Activated naive CD8-positive, alpha-beta T cell treated with anti-CD3 and anti-CD28 coated beads, Interleukin-2, amount 10 ng/mL, durations not matched to agents 7 days and 5 days (primary cell): ENCODE measurements at regions not wholly inside any gene's neighbourhood (a gene's known extent, or its start where the extent isn't known, plus 50 kb on each side); places are given as distances from the start of the nearest gene placed in this dataset.

Experiments
- ATAC-seq: fragments of 150-1000 bp; cut with Tn5 transposase; one replicate; pipeline ENCODE4 v1.10.0; 2021; ENCODE audit warnings: low read depth, moderate library complexity
- POLR2A ChIA-PET: fragments of 350-600 bp; sonication (Branson Sonifier 250); formaldehyde crosslinking; loops from one replicate; lab custom pipeline; 2021; ENCODE audit warnings: antibody characterized with exemption; lab: Charles Lee
- DNase-seq: peaks from one replicate; pipeline ENCODE4 v3.0.0; 2021
- H3K27ac Mint-ChIP-seq: one replicate; pipeline ENCODE4 v1.8.0; 2022; ENCODE audit warnings: mild to moderate bottlenecking, mixed read lengths
- H3K27me3 Mint-ChIP-seq: one replicate; pipeline ENCODE4 v1.8.0; 2022; ENCODE audit warnings: mild to moderate bottlenecking, moderate library complexity, mixed read lengths
- H3K36me3 Mint-ChIP-seq: one replicate; pipeline ENCODE4 v1.8.0; 2021; ENCODE audit warnings: mild to moderate bottlenecking, mixed read lengths
- H3K4me1 Mint-ChIP-seq: one replicate; pipeline ENCODE4 v1.8.0; 2021; ENCODE audit warnings: mixed read lengths
- H3K4me3 Mint-ChIP-seq: one replicate; pipeline ENCODE4 v1.8.0; 2022; ENCODE audit warnings: mild to moderate bottlenecking, moderate library complexity, mixed read lengths
- H3K9me3 Mint-ChIP-seq: one replicate; pipeline ENCODE4 v1.8.0; 2021; ENCODE audit warnings: mixed read lengths

DNA sequence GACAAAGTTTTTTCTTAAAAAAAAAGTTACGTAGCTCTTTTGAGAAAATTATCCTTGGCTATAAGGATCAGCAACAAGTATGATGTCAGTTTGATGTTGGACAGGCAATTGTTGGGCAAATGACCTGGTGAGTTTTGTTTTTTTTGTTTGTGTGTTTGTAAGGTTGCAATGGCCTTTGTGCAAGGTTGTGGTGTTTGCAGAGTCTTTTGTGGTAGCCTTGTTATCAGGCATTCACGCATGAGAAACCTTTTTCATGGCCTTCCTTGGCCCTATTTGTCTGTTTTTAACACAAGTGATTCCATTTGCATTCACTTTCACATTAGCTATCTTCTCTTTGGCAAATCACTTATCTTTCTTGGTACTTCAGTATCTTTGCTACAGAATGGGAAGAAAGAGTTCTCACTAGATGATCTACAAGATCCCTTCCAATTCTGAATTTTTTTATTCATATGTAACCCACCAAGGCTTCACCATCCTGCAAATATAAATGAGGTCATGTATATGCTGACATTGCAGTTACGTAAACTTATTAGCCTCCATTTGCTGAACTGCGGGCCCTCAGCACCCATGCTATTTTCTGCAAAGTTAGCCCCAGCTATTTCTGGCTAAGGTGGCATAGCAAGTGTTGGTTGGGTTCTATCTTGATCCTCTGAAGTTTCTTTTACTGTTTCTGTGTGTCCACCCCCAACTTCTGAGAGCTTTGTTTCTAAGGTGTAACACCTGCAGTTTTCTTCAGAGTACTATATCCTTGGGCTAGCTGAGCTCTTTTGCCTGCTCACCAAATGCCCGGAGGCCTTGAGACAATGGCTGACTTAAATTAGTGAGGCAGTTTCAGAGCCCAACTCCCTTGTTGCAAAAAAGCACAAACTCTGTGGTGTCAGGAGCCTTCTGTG is 667.1 kb downstream of the IRS1 start:
- Mint-ChIP-seq H3K36me3 (no peaks in the 10 kb centered on the region), H3K9me3 (no peaks in the 10 kb centered on the region), H3K4me1 (no peaks in the 10 kb centered on the region), H3K4me3 (no peak overlapping the region), H3K27me3 (no peaks in the 10 kb centered on the region), H3K27ac (no peak overlapping the region)
- no peak for DNase-seq
- POLR2A ChIA-PET: no interaction called here
- ATAC-seq: no peak

DNA sequence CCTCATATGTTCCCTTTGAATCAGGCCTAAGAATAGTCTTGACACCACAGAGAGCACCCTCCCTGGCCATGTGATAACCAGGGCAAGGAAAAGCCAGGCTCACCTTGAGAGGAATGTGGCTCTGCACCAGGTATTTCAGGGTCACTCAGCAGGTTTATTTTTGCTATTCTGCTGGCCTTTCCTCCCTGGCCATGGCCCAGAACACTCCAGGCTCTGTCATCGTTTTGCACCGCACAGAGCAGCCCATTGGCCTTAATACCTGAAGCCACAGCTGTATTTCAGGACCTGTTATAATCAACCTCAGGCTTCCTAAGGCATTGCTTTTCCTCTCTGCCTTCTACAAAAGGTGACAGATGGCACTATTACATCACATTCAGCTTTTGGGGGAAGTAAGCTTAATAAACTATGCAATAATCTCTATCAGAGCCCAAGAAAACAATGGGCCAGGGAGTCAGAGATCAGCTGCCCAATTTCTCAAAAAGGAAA is 668.3 kb downstream of the IRS1 start:
- Mint-ChIP-seq H3K27me3 (no peaks in the 10 kb centered on the region), H3K9me3 (no peaks in the 10 kb centered on the region)
- POLR2A ChIA-PET: no interaction called here

GRCh38 chr2:226130192-226130591 is 669.4 kb downstream of the IRS1 start:
- Mint-ChIP-seq H3K9me3 (no peaks in the 10 kb centered on the region), H3K4me1 (no peaks in the 10 kb centered on the region), H3K27ac (no peak overlapping the region), H3K36me3 (no peaks in the 10 kb centered on the region), H3K27me3 (no peaks in the 10 kb centered on the region), H3K4me3 (no peak overlapping the region)
- no peak for DNase-seq
- ATAC-seq: no peak
- POLR2A ChIA-PET: no interaction called here

More for the DNA sequence above, 668.3 kb downstream of the IRS1 start:
- Mint-ChIP-seq H3K4me3 (no peak overlapping the region), H3K36me3 (no peaks in the 10 kb centered on the region), H3K4me1 (no peaks in the 10 kb centered on the region), H3K27ac (no peak overlapping the region)
- no peak for DNase-seq
- ATAC-seq: no peak

DNA sequence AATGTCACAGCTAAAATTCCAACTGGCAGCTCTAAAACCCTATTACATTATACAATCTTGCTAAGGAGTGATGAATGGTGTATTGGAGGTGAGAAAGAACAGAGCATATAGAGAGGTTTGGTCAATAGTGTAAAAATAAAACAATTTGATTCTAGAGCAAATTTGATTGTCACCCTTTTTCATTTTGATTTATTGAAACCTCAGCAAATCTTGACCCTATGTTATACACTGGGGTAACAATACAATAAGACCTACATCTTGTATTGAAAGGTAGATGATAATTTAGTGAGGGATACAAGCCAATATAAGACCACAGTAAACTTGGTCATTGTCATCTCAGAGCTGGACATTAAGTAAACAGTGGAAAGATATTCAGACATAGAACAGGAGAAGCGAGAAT is 671.9 kb downstream of the IRS1 start:
- DNase-seq (no peak), ATAC-seq (no peak)
- Mint-ChIP-seq H3K36me3 (no peaks in the 10 kb centered on the region), H3K4me3 (no peak overlapping the region), H3K9me3 (no peaks in the 10 kb centered on the region), H3K27ac (no peak overlapping the region), H3K27me3 (no peaks in the 10 kb centered on the region), H3K4me1 (no peaks in the 10 kb centered on the region)
- POLR2A ChIA-PET: no interaction called here

- H3K27me3 Mint-ChIP-seq: no peaks in the 10 kb centered on the region
- H3K9me3 Mint-ChIP-seq: no peaks in the 10 kb centered on the region
- no peaks in the 10 kb centered on the region for H3K4me1 Mint-ChIP-seq
- H3K27ac Mint-ChIP-seq: no peak overlapping the region
- ATAC-seq (no peak), DNase-seq (no peak)
- H3K4me3 Mint-ChIP-seq: no peak overlapping the region
- H3K36me3 Mint-ChIP-seq: no peaks in the 10 kb centered on the region
- POLR2A ChIA-PET: no interaction called here
Observed at GRCh38 chr2:226126104-226126503, 673.5 kb downstream of the IRS1 start.

DNA sequence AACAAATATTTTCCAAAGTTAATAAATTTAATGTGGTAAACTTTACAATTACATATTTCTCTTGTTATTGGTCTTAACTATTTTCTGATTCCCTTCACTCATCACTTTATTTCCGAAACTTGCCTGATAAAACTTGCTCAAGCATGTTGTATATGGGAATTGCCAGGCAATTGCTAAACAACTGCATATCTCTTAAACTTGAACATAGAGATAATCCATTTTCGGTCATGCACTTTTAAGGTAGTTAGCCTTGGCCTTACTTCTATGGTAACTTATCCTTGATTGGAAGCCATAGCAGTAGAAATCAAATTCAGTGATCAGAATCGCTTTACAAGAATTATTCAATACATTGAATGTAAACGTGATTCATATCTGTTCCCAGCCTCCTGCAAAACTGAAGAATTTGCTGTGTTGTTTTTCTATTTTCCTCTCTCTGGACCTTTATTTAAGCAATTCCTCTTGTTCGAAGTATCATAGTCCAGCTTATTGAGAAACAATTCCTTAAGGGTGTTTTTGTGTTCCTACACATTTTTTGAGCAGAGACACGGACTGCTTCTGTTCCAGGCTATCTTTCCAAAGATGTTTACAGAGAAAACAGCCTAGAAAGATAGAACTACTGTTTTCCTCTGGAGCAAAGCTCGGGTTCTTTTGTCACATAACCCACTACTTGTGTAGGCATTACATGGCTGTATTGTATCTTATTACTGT is 674.3 kb downstream of the IRS1 start:
- H3K9me3 Mint-ChIP-seq: no peaks in the 10 kb centered on the region
- no peaks in the 10 kb centered on the region for H3K4me1 Mint-ChIP-seq
- no peak for DNase-seq
- POLR2A ChIA-PET: no interaction called here
- H3K4me3 Mint-ChIP-seq: no peak overlapping the region
- H3K27ac Mint-ChIP-seq: no peak overlapping the region
- no peaks in the 10 kb centered on the region for H3K27me3 Mint-ChIP-seq
- ATAC-seq: no peak
- no peaks in the 10 kb centered on the region for H3K36me3 Mint-ChIP-seq

GRCh38 chr2:226124548-226125011 is 675.0 kb downstream of the IRS1 start:
- no peak overlapping the region for H3K27ac Mint-ChIP-seq

DNA sequence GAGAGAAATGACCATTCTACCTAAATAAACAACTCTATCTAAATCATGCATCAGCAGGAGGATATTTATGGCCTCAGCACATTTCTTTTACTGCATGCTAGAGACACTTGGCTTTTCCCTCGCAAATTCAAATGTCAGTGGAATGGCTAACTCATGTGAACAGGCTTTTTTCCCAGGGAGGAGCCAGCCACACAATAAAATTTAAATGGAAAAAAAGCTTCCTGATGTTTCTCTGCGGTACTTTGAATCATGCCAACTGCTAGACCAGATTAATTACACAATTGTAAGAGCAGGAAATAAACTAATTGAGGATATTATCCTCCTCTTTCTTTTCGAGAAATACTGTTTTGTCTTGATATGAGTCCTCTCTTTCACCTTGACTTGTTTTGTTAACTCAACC is 676.3 kb downstream of the IRS1 start:
- Mint-ChIP-seq H3K27ac (no peak overlapping the region), H3K27me3 (no peaks in the 10 kb centered on the region), H3K4me1 (no peaks in the 10 kb centered on the region), H3K36me3 (no peaks in the 10 kb centered on the region), H3K9me3 (no peaks in the 10 kb centered on the region), H3K4me3 (no peak overlapping the region)
- POLR2A ChIA-PET: no interaction called here
- ATAC-seq (no peak), DNase-seq (no peak)

More at GRCh38 chr2:226124548-226125011, 675.0 kb downstream of the IRS1 start:
- Mint-ChIP-seq H3K4me3 (no peak overlapping the region), H3K36me3 (no peaks in the 10 kb centered on the region), H3K9me3 (no peaks in the 10 kb centered on the region), H3K4me1 (no peaks in the 10 kb centered on the region), H3K27me3 (no peaks in the 10 kb centered on the region)
- DNase-seq (no peak), ATAC-seq (no peak)
- POLR2A ChIA-PET: no interaction called here

DNA sequence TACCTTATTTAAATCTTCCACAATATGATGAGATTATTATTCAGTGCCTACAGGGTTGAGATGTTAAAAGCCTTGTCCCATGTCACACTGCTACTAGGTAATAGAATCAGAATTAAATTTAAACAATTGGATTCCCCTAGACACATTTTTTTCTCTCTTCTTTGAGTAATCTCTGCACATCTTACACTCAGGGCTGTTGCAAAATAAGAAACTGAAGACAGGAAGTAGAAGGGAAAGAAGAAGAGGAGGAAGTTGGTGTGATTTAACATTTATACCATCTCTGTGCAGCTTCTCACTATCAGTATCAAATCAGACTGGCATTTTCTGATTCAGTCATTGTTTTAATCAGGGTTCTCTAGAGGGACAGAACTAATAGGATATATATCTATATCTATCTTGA is 677.6 kb downstream of the IRS1 start:
- DNase-seq (no peak), ATAC-seq (no peak)
- H3K36me3 Mint-ChIP-seq: no peaks in the 10 kb centered on the region
- no peak overlapping the region for H3K27ac Mint-ChIP-seq
- no peaks in the 10 kb centered on the region for H3K9me3 Mint-ChIP-seq
- no peak overlapping the region for H3K4me3 Mint-ChIP-seq
- no peaks in the 10 kb centered on the region for H3K27me3 Mint-ChIP-seq
- no peaks in the 10 kb centered on the region for H3K4me1 Mint-ChIP-seq
- POLR2A ChIA-PET: no interaction called here

DNA sequence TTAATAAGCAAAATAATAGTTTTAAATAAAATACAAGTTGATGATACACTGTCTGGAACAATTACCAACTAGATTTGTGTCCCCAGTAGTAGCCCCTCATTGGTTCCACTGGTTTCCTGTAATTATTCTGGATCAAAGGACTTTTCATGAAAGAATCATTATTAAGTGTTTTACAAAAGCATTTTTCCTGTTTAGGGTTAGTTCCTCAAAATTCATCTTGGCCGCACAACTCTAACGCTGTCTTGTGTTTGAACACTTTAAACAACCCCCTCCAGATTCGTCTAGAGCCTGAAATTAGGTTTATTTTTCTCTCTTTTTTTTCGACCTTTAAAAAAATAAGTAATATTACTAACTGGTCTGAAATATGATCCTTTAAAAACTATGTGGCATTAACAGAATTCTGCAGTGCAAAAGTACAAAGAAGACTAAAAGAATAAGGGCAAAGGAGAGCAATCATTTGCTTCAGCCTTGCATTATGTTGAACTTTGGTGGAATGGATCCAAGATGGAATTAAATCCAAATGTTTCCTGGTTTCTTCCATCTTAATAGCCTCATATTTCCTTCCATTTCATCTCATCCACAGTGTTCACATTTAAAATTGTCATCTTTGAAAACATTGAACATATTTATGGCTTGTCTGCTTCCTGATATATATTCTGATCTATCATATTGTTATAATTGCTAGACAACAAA is 678.4 kb downstream of the IRS1 start:
- Mint-ChIP-seq H3K9me3 (no peaks in the 10 kb centered on the region), H3K27ac (no peak overlapping the region), H3K36me3 (no peaks in the 10 kb centered on the region), H3K27me3 (no peaks in the 10 kb centered on the region), H3K4me3 (no peak overlapping the region), H3K4me1 (no peaks in the 10 kb centered on the region)
- ATAC-seq (no peak), DNase-seq (no peak)
- POLR2A ChIA-PET: no interaction called here

DNA sequence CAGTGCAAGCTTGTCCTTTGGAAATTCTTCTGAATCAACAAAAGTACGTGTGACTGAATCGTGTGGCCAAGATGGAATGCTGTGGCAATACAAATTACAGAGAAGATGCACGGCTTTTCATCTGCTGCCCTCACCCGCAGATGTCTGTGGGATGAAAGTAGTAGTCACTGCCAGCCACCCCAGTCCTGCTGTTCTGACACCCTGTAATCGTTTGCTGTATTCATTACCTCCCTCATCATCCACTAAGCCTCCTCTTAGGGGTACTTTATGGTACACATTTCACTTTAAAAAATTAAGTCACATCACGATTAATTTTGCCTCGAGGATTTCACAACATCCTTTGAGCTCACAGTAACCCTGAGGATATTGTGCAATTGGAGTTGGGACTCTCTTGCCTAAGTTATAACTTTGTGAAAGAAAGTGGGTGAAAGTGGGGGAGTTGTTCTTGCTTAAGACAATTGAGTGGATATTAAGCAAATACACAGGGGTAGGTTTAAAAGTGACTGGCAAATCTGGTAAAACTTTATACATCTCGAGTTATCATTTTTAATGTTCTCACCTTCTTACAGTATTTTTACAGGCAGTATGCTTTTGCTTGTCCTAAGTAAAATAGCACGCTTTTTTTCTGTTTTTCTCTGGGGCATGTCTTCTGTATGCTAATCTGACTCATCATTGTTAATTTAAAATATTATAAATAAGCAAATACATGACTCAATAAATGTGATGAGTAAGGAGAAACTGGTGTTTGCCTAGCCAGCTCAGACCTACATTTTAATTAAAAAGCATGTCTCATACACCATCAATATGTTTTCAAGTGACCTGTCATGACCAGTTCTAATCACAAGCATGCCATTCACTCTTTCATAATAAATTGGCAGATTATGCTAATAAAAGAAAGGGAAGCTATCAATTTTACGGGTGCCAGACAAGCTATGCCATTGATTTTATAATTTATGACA is 680.9 kb downstream of the IRS1 start:
- Mint-ChIP-seq H3K4me3 (no peak overlapping the region), H3K27ac (no peak overlapping the region), H3K9me3 (no peaks in the 10 kb centered on the region), H3K4me1 (no peaks in the 10 kb centered on the region), H3K27me3 (no peaks in the 10 kb centered on the region), H3K36me3 (no peaks in the 10 kb centered on the region)
- ATAC-seq: no peak
- no peak for DNase-seq
- POLR2A ChIA-PET: interaction anchor here (0.7 kb wide), 1 partner anchor 1584 kb away, joined by 3 read pairs; no protein-coding TSS in a partner anchor

DNA sequence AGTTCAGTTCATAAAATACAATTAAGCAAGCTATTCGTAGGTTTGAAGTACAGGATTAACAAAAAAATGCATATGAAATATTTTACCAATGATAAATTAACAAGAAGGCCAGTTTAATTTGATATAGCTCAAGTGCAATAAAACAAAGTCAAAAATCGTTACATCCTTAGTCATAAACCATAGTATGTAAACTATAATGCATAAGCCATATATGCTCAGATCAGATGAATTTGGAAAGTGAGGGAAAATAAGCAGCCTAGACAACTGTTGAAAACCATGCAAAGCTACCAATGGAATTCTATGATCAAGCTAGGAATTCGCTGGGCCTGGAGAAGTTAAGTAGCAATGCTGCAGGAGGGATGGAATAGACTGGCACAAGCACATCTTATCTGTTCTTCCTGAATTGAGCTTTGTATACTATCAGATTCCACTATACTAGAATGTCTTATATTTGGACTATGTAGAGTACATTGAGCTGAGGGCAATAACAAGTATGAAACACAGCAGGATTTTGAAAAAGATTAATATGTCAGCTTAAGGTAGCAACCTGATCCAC is 682.0 kb downstream of the IRS1 start:
- no peaks in the 10 kb centered on the region for H3K27me3 Mint-ChIP-seq
- POLR2A ChIA-PET: no interaction called here
- no peaks in the 10 kb centered on the region for H3K36me3 Mint-ChIP-seq
- H3K4me3 Mint-ChIP-seq: no peak overlapping the region
- H3K4me1 Mint-ChIP-seq: no peaks in the 10 kb centered on the region
- no peak overlapping the region for H3K27ac Mint-ChIP-seq
- no peak for ATAC-seq
- H3K9me3 Mint-ChIP-seq: no peaks in the 10 kb centered on the region
- no peak for DNase-seq
